ENCODE measurements at regions not wholly inside any gene's neighbourhood (a gene's known extent, or its start where the extent isn't known, plus 50 kb on each side); places are given as distances from the start of the nearest gene placed in this dataset.

- no peak for TF ChIP-seq CTCF (IDR thresholded peaks at IDR 0.05; ENCODE audit: low read depth, low read length)
- Histone ChIP-seq H3K4me3 (ENCODE audit: low read depth, low read length) (no peak overlapping the region), H3K27me3 (ENCODE audit: control insufficient read depth, insufficient read depth, low read length) (no peaks in the 10 kb centered on the region), H3K9me3 (ENCODE audit: control insufficient read depth, insufficient read depth, low read length) (peaks cover 61% of the 10 kb centered on the region), H3K27ac (ENCODE audit: low read depth, low read length) (no peak overlapping the region)
- ChIA-PET CTCF (no interaction called here), POLR2A (no interaction called here)
- no peak for DNase-seq (ENCODE audit: low read depth, low spot score)
Observed at GRCh38 chr12:130076752-130077151, 85.5 kb upstream of the FZD10 start.

- H3K27ac ChIP-seq (ENCODE audit: low read depth, low read length) = no peak overlapping the region
- no peak for DNase-seq (ENCODE audit: low read depth, low spot score)
- ChIA-PET POLR2A (no interaction called here), CTCF (no interaction called here)
- no peaks in the 10 kb centered on the region for H3K27me3 ChIP-seq (ENCODE audit: control insufficient read depth, insufficient read depth, low read length)
- TF ChIP-seq CTCF (IDR thresholded peaks at IDR 0.05; ENCODE audit: low read depth, low read length) = no peak
- peaks cover 57% of the 10 kb centered on the region for H3K9me3 ChIP-seq (ENCODE audit: control insufficient read depth, insufficient read depth, low read length)
- H3K4me3 ChIP-seq (ENCODE audit: low read depth, low read length) = no peak overlapping the region
Observed at GRCh38 chr12:130078852-130079251, 83.4 kb upstream of the FZD10 start.

- peaks cover 57% of the 10 kb centered on the region for H3K9me3 ChIP-seq (ENCODE audit: control insufficient read depth, insufficient read depth, low read length)
- no peak for DNase-seq (ENCODE audit: low read depth, low spot score)
- no peak for TF ChIP-seq CTCF (IDR thresholded peaks at IDR 0.05; ENCODE audit: low read depth, low read length)
- ChIA-PET CTCF (no interaction called here), POLR2A (no interaction called here)
- no peak overlapping the region for H3K4me3 ChIP-seq (ENCODE audit: low read depth, low read length)
- no peak overlapping the region for H3K27ac ChIP-seq (ENCODE audit: low read depth, low read length)
- H3K27me3 ChIP-seq (ENCODE audit: control insufficient read depth, insufficient read depth, low read length) = no peaks in the 10 kb centered on the region
Observed at GRCh38 chr12:130079279-130079678, 83.0 kb upstream of the FZD10 start.

- DNase-seq (ENCODE audit: low read depth, low spot score) = no peak
- Histone ChIP-seq H3K27ac (ENCODE audit: low read depth, low read length) (no peak overlapping the region), H3K9me3 (ENCODE audit: control insufficient read depth, insufficient read depth, low read length) (peaks cover 57% of the 10 kb centered on the region), H3K4me3 (ENCODE audit: low read depth, low read length) (no peak overlapping the region), H3K27me3 (ENCODE audit: control insufficient read depth, insufficient read depth, low read length) (no peaks in the 10 kb centered on the region)
- no peak for TF ChIP-seq CTCF (IDR thresholded peaks at IDR 0.05; ENCODE audit: low read depth, low read length)
- ChIA-PET CTCF (no interaction called here), POLR2A (no interaction called here)
Observed at GRCh38 chr12:130080205-130080604, 82.1 kb upstream of the FZD10 start.

- Histone ChIP-seq H3K4me3 (ENCODE audit: low read depth, low read length) (no peak overlapping the region), H3K27ac (ENCODE audit: low read depth, low read length) (no peak overlapping the region), H3K9me3 (ENCODE audit: control insufficient read depth, insufficient read depth, low read length) (peaks cover 59% of the 10 kb centered on the region), H3K27me3 (ENCODE audit: control insufficient read depth, insufficient read depth, low read length) (no peaks in the 10 kb centered on the region)
- no peak for TF ChIP-seq CTCF (IDR thresholded peaks at IDR 0.05; ENCODE audit: low read depth, low read length)
- DNase-seq (ENCODE audit: low read depth, low spot score) = no peak
- ChIA-PET POLR2A (no interaction called here), CTCF (no interaction called here)
Observed at GRCh38 chr12:130081117-130081805, 81.0 kb upstream of the FZD10 start.

Data from AG04450 (cell line).